Liver (tissue), 8 donors: ENCODE measurements at regions not wholly inside any gene's neighbourhood (a gene's known extent, or its start where the extent isn't known, plus 50 kb on each side); places are given as distances from the start of the nearest gene placed in this dataset.

Experiments
- DNase-seq: peaks from one replicate; pipeline ENCODE4 v3.0.0-alpha.2; 2017; ENCODE audit warnings: low spot score
- H3K27ac ChIP-seq, 2 donors: one replicate each; pipeline ENCODE4 v1.7.0; 2013; ENCODE audit warnings: inconsistent platforms in 2 of 2, low read length in 2 of 2, control low read depth in 1 of 2, low read depth in 1 of 2, mild to moderate bottlenecking in 1 of 2
- H3K27me3 ChIP-seq, 4 donors: one replicate each; pipeline versions ENCODE4 v1.6.1 to v1.7.0; 2013; ENCODE audit warnings: low read length in 3 of 4, inconsistent platforms in 1 of 4, mild to moderate bottlenecking in 1 of 4, moderate library complexity in 1 of 4; ENCODE audit not compliant: control insufficient read depth in 4 of 4, insufficient read depth in 4 of 4
- H3K36me3 ChIP-seq, 4 donors: one replicate each; pipeline versions ENCODE4 v1.6.1 to v1.7.0; 2013; ENCODE audit warnings: low read length in 3 of 4, mild to moderate bottlenecking in 3 of 4, low read depth in 1 of 4, moderate library complexity in 1 of 4; ENCODE audit not compliant: control insufficient read depth in 4 of 4, insufficient read depth in 3 of 4
- H3K4me1 ChIP-seq, 4 donors: one replicate each; pipeline versions ENCODE4 v1.6.1 to v1.7.0; 2013; ENCODE audit warnings: low read length in 3 of 4, mild to moderate bottlenecking in 3 of 4, moderate library complexity in 1 of 4; ENCODE audit not compliant: control insufficient read depth in 4 of 4, insufficient read depth in 4 of 4
- H3K4me3 ChIP-seq, 3 donors: one replicate each; pipeline versions ENCODE4 v1.6.1 to v1.7.0; 2013; ENCODE audit warnings: low read length in 3 of 3, control low read depth in 1 of 3, low read depth in 1 of 3, mild to moderate bottlenecking in 1 of 3
- H3K9ac ChIP-seq, 2 donors: one replicate each; pipeline ENCODE4 v1.7.0; 2013; ENCODE audit warnings: low read length in 2 of 2, mild to moderate bottlenecking in 2 of 2, moderate library complexity in 2 of 2, control low read depth in 1 of 2, low read depth in 1 of 2
- H3K9me3 ChIP-seq, 4 donors: one replicate each; pipeline versions ENCODE4 v1.6.1 to v1.7.0; 2013; ENCODE audit warnings: low read length in 3 of 4; ENCODE audit not compliant: control insufficient read depth in 4 of 4
- EGR1 ChIP-seq, 2 donors: IDR thresholded peaks; 2 replicates each; pipeline ENCODE4 v1.6.1; 2016 to 2018; ENCODE audit warnings: antibody characterized with exemption in 2 of 2, low read depth in 2 of 2
- FOXA1 ChIP-seq: IDR thresholded peaks from 2 replicates; pipeline ENCODE4 v1.6.1; 2016; ENCODE audit warnings: antibody characterized with exemption
- FOXA2 ChIP-seq: IDR thresholded peaks from 2 replicates; pipeline ENCODE4 v1.6.1; 2016; ENCODE audit warnings: antibody characterized with exemption
- GABPA ChIP-seq, 2 donors: IDR thresholded peaks in 1 of 2; conservative IDR thresholded peaks in 1 of 2; 2 replicates each; pipeline ENCODE4 v1.6.1; 2016; ENCODE audit warnings: antibody characterized with exemption in 2 of 2, mild to moderate bottlenecking in 1 of 2, moderate library complexity in 1 of 2
- HNF4A ChIP-seq, 2 donors: conservative IDR thresholded peaks; 2 replicates each; pipeline ENCODE4 v1.6.1; 2016; ENCODE audit warnings: antibody characterized with exemption in 2 of 2, mild to moderate bottlenecking in 2 of 2
- HNF4G ChIP-seq: IDR thresholded peaks from 2 replicates; pipeline ENCODE4 v1.6.1; 2016; ENCODE audit warnings: antibody characterized with exemption
- JUND ChIP-seq, 2 donors: IDR thresholded peaks; 2 replicates each; pipeline ENCODE4 v1.6.1; 2016; ENCODE audit warnings: antibody characterized with exemption in 2 of 2
- NR2F2 ChIP-seq: IDR thresholded peaks from 2 replicates; pipeline ENCODE4 v1.6.1; 2016; ENCODE audit warnings: antibody characterized with exemption
- RAD21 ChIP-seq, 2 donors: IDR thresholded peaks; 2 replicates each; pipeline ENCODE4 v1.6.1; 2016; ENCODE audit warnings: antibody characterized with exemption in 2 of 2, mild to moderate bottlenecking in 2 of 2
- RXRA ChIP-seq, 2 donors: IDR thresholded peaks; 2 replicates each; pipeline ENCODE4 v1.6.1; 2017 to 2018; ENCODE audit warnings: antibody characterized with exemption in 2 of 2, mild to moderate bottlenecking in 1 of 2
- SP1 ChIP-seq: IDR thresholded peaks from 2 replicates; pipeline ENCODE4 v1.6.1; 2018; ENCODE audit warnings: antibody characterized with exemption, mild to moderate bottlenecking
- TAF1 ChIP-seq: conservative IDR thresholded peaks from 2 replicates; pipeline ENCODE4 v1.6.1; 2016; ENCODE audit warnings: antibody characterized with exemption, mild to moderate bottlenecking
- YY1 ChIP-seq: IDR thresholded peaks from 2 replicates; pipeline ENCODE4 v1.6.1; 2016; ENCODE audit warnings: antibody characterized with exemption, mild to moderate bottlenecking
- ZBTB33 ChIP-seq: IDR thresholded peaks from 2 replicates; pipeline ENCODE4 v1.6.1; 2016; ENCODE audit warnings: antibody characterized with exemption
- WGBS: extraction: QIAGEN DNeasy Blood & Tissue Kit; methylation state at CpG from one replicate; pipeline ENCODE4 v1.1.7; 2013; 5-methylcytosine and 5-hydroxymethylcytosine counted together
- TF ChIP-seq, protein P1 (sequence below): fragments of 150-350 bp; IDR thresholded peaks from 2 replicates; pipeline ENCODE4 v1.5.1; 2017; ENCODE audit warnings: improper control_type of control experiment, low read depth, low read length; ENCODE audit not compliant: missing input control
- TF ChIP-seq, protein P2 (sequence below): IDR thresholded peaks from 2 replicates; pipeline ENCODE4 v1.6.1; 2016; ENCODE audit warnings: antibody characterized with exemption
- TF ChIP-seq, protein P3 (sequence below): IDR thresholded peaks from 2 replicates; pipeline ENCODE4 v1.6.1; 2016; ENCODE audit warnings: antibody characterized with exemption, mild to moderate bottlenecking
- TF ChIP-seq, protein P4 (sequence below): IDR thresholded peaks from 2 replicates; pipeline ENCODE4 v1.6.1; 2016; ENCODE audit warnings: antibody characterized with exemption
- donor health status: healthy.
- donor health status: healthy.
- donor health status: healthy.
- donor health status: healthy.
- donor health status: healthy.

GRCh38 chr13:50379584-50379983, 364.3 kb downstream of the KCNRG start:
- Histone ChIP-seq H3K4me1 (peaks cover 3 to 22% (median 13%) of the 10 kb centered on the region in 4 donors), H3K9ac (no peak overlapping the region)
- TF ChIP-seq TAF1 = no peak
- TF ChIP-seq, protein P1, sequence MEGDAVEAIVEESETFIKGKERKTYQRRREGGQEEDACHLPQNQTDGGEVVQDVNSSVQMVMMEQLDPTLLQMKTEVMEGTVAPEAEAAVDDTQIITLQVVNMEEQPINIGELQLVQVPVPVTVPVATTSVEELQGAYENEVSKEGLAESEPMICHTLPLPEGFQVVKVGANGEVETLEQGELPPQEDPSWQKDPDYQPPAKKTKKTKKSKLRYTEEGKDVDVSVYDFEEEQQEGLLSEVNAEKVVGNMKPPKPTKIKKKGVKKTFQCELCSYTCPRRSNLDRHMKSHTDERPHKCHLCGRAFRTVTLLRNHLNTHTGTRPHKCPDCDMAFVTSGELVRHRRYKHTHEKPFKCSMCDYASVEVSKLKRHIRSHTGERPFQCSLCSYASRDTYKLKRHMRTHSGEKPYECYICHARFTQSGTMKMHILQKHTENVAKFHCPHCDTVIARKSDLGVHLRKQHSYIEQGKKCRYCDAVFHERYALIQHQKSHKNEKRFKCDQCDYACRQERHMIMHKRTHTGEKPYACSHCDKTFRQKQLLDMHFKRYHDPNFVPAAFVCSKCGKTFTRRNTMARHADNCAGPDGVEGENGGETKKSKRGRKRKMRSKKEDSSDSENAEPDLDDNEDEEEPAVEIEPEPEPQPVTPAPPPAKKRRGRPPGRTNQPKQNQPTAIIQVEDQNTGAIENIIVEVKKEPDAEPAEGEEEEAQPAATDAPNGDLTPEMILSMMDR = no peak
- no peak for TF ChIP-seq RAD21 (IDR thresholded peaks at IDR 0.05)
- TF ChIP-seq NR2F2 = no peak
- no peak for TF ChIP-seq FOXA2
- TF ChIP-seq, protein P2, sequence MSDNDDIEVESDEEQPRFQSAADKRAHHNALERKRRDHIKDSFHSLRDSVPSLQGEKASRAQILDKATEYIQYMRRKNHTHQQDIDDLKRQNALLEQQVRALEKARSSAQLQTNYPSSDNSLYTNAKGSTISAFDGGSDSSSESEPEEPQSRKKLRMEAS = no peak
- TF ChIP-seq, protein P3, sequence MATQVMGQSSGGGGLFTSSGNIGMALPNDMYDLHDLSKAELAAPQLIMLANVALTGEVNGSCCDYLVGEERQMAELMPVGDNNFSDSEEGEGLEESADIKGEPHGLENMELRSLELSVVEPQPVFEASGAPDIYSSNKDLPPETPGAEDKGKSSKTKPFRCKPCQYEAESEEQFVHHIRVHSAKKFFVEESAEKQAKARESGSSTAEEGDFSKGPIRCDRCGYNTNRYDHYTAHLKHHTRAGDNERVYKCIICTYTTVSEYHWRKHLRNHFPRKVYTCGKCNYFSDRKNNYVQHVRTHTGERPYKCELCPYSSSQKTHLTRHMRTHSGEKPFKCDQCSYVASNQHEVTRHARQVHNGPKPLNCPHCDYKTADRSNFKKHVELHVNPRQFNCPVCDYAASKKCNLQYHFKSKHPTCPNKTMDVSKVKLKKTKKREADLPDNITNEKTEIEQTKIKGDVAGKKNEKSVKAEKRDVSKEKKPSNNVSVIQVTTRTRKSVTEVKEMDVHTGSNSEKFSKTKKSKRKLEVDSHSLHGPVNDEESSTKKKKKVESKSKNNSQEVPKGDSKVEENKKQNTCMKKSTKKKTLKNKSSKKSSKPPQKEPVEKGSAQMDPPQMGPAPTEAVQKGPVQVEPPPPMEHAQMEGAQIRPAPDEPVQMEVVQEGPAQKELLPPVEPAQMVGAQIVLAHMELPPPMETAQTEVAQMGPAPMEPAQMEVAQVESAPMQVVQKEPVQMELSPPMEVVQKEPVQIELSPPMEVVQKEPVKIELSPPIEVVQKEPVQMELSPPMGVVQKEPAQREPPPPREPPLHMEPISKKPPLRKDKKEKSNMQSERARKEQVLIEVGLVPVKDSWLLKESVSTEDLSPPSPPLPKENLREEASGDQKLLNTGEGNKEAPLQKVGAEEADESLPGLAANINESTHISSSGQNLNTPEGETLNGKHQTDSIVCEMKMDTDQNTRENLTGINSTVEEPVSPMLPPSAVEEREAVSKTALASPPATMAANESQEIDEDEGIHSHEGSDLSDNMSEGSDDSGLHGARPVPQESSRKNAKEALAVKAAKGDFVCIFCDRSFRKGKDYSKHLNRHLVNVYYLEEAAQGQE = no peak
- TF ChIP-seq EGR1 (IDR thresholded peaks at IDR 0.05; ENCODE audit: low read depth in 2 of 2) = no peak
- no peak for TF ChIP-seq RXRA (IDR thresholded peaks at IDR 0.05)
- TF ChIP-seq ZBTB33 = no peak
- no peak for TF ChIP-seq GABPA (IDR thresholded peaks at IDR 0.05 in 1 of 2, conservative IDR thresholded peaks at IDR 0.05 in 1 of 2)
- no peak for TF ChIP-seq YY1
- TF ChIP-seq, protein P4, sequence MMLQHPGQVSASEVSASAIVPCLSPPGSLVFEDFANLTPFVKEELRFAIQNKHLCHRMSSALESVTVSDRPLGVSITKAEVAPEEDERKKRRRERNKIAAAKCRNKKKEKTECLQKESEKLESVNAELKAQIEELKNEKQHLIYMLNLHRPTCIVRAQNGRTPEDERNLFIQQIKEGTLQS = no peak
- no peak for TF ChIP-seq FOXA1
- no peak for TF ChIP-seq JUND (IDR thresholded peaks at IDR 0.05)
- no peak for TF ChIP-seq SP1
- TF ChIP-seq HNF4A (conservative IDR thresholded peaks at IDR 0.05) = no peak
- TF ChIP-seq HNF4G = no peak

More at GRCh38 chr13:50379584-50379983, 364.3 kb downstream of the KCNRG start:
- no peak for DNase-seq
- H3K27me3 ChIP-seq = no peaks in the 10 kb centered on the region
- WGBS = 76% methylated on average over 3 of the region's 3 CpGs
- no peak overlapping the region for H3K4me3 ChIP-seq
- H3K36me3 ChIP-seq = no peaks in the 10 kb centered on the region
- no peak overlapping the region for H3K27ac ChIP-seq
- H3K9me3 ChIP-seq = peaks cover 0 to 9% (median 0%) of the 10 kb centered on the region in 4 donors
